Activated B cell treated with CpG ODN at 0.5 μM for 24 hours (primary cell): ENCODE measurements at regions not wholly inside any gene's neighbourhood (a gene's known extent, or its start where the extent isn't known, plus 50 kb on each side); places are given as distances from the start of the nearest gene placed in this dataset.

Experiments used
- ATAC-seq: fragments of 200-7000 bp; cut with Tn5 transposase; one replicate; pipeline ENCODE4 v1.10.0; 2021; ENCODE audit warnings: low read depth, mild to moderate bottlenecking, moderate library complexity
- CTCF ChIA-PET: fragments of 350-600 bp; sonication (Branson Sonifier 250); formaldehyde crosslinking; loops from one replicate; lab custom pipeline; 2021; ENCODE audit warnings: antibody characterized with exemption; lab: Charles Lee
- POLR2A ChIA-PET: fragments of 350-600 bp; sonication (Branson Sonifier 250); formaldehyde crosslinking; loops from one replicate; lab custom pipeline; 2021; ENCODE audit warnings: antibody characterized with exemption; lab: Charles Lee
- DNase-seq: peaks from one replicate; pipeline ENCODE4 v3.0.0; 2022
- H3K27ac Mint-ChIP-seq: one replicate; pipeline ENCODE4 v1.8.0; 2020; ENCODE audit warnings: mixed read lengths
- H3K27me3 Mint-ChIP-seq: one replicate; pipeline ENCODE4 v1.8.0; 2021; ENCODE audit warnings: mixed read lengths
- H3K36me3 Mint-ChIP-seq: one replicate; pipeline ENCODE4 v1.8.0; 2021; ENCODE audit warnings: low read depth, mixed read lengths
- H3K4me1 Mint-ChIP-seq: one replicate; pipeline ENCODE4 v1.8.0; 2021; ENCODE audit warnings: mixed read lengths
- H3K4me3 Mint-ChIP-seq: one replicate; pipeline ENCODE4 v1.8.0; 2020; ENCODE audit warnings: mild to moderate bottlenecking, mixed read lengths
- H3K9me3 Mint-ChIP-seq: one replicate; pipeline ENCODE4 v1.8.0; 2020; ENCODE audit warnings: mixed read lengths
- CTCF ChIP-seq: fragments of 200-600 bp; IDR thresholded peaks from one replicate; pipeline ENCODE4 v1.8.0; 2022; ENCODE audit warnings: antibody characterized with exemption, mild to moderate bottlenecking
- intact Hi-C: fragments of 100-400 bp; cut with micrococcal nuclease; formaldehyde crosslinking; loops from one replicate; pipeline ENCODE4 v1.15.1; 2024

- no peak for ATAC-seq
- POLR2A ChIA-PET, result no interaction called here
- intact Hi-C loops, result no loop called here
These were observed 868.7 kb downstream of the BCL11A start for GRCh38 chr2:59684771-59685166.

GRCh38 chr2:59684116-59684770 is 869.2 kb downstream of the BCL11A start:
- Mint-ChIP-seq H3K36me3 (no peaks in the 10 kb centered on the region), H3K4me1 (no peaks in the 10 kb centered on the region), H3K4me3 (no peak overlapping the region), H3K27me3 (peaks cover 6% of the 10 kb centered on the region), H3K9me3 (peaks cover 7% of the 10 kb centered on the region), H3K27ac (no peak overlapping the region)
- DNase-seq (no peak), ATAC-seq (no peak)
- CTCF ChIA-PET, result no interaction called here
- no peak for TF ChIP-seq CTCF
- POLR2A ChIA-PET, result no interaction called here
- intact Hi-C loops, result no loop called here

More at GRCh38 chr2:59684771-59685166, 868.7 kb downstream of the BCL11A start:
- peaks cover 7% of the 10 kb centered on the region for H3K9me3 Mint-ChIP-seq
- CTCF ChIA-PET, result no interaction called here
- no peaks in the 10 kb centered on the region for H3K36me3 Mint-ChIP-seq
- peaks cover 6% of the 10 kb centered on the region for H3K27me3 Mint-ChIP-seq
- no peak overlapping the region for H3K27ac Mint-ChIP-seq
- no peak for TF ChIP-seq CTCF
- H3K4me3 Mint-ChIP-seq, result no peak overlapping the region
- H3K4me1 Mint-ChIP-seq, result no peaks in the 10 kb centered on the region
- no peak for DNase-seq

GRCh38 chr2:59680863-59681262 is 872.6 kb downstream of the BCL11A start:
- Mint-ChIP-seq H3K27me3 (peaks cover 2% of the 10 kb centered on the region), H3K4me1 (peaks cover 8% of the 10 kb centered on the region), H3K4me3 (no peak overlapping the region), H3K9me3 (no peaks in the 10 kb centered on the region), H3K36me3 (no peaks in the 10 kb centered on the region), H3K27ac (no peak overlapping the region)
- DNase-seq (no peak), ATAC-seq (no peak)
- CTCF ChIA-PET, result no interaction called here
- POLR2A ChIA-PET, result no interaction called here
- TF ChIP-seq CTCF, result no peak
- intact Hi-C loops, result no loop called here

GRCh38 chr2:59677158-59677557 is 876.3 kb downstream of the BCL11A start:
- intact Hi-C loops, result no loop called here
- POLR2A ChIA-PET, result interaction anchor here (0.5 kb wide), 1 partner anchor 186 kb away, joined by 4 read pairs; no protein-coding TSS in a partner anchor
- ATAC-seq (no peak), DNase-seq (no peak)
- peaks cover 8% of the 10 kb centered on the region for H3K4me1 Mint-ChIP-seq
- H3K27ac Mint-ChIP-seq, result no peak overlapping the region
- H3K9me3 Mint-ChIP-seq, result no peaks in the 10 kb centered on the region
- CTCF ChIA-PET, result no interaction called here
- no peak overlapping the region for H3K4me3 Mint-ChIP-seq
- no peaks in the 10 kb centered on the region for H3K36me3 Mint-ChIP-seq
- no peaks in the 10 kb centered on the region for H3K27me3 Mint-ChIP-seq
- no peak for TF ChIP-seq CTCF

- Mint-ChIP-seq H3K4me3 (no peak overlapping the region), H3K27ac (no peak overlapping the region), H3K4me1 (peaks cover 8% of the 10 kb centered on the region), H3K36me3 (no peaks in the 10 kb centered on the region), H3K27me3 (no peaks in the 10 kb centered on the region), H3K9me3 (no peaks in the 10 kb centered on the region)
- DNase-seq, result no peak
- TF ChIP-seq CTCF, result no peak
- intact Hi-C loops, result no loop called here
- CTCF ChIA-PET, result no interaction called here
- POLR2A ChIA-PET, result no interaction called here
- no peak for ATAC-seq
These were observed 879.4 kb downstream of the BCL11A start for GRCh38 chr2:59674100-59674499.
